ENCODE measurements at regions not wholly inside any gene's neighbourhood (a gene's known extent, or its start where the extent isn't known, plus 50 kb on each side); places are given as distances from the start of the nearest gene placed in this dataset.

DNA sequence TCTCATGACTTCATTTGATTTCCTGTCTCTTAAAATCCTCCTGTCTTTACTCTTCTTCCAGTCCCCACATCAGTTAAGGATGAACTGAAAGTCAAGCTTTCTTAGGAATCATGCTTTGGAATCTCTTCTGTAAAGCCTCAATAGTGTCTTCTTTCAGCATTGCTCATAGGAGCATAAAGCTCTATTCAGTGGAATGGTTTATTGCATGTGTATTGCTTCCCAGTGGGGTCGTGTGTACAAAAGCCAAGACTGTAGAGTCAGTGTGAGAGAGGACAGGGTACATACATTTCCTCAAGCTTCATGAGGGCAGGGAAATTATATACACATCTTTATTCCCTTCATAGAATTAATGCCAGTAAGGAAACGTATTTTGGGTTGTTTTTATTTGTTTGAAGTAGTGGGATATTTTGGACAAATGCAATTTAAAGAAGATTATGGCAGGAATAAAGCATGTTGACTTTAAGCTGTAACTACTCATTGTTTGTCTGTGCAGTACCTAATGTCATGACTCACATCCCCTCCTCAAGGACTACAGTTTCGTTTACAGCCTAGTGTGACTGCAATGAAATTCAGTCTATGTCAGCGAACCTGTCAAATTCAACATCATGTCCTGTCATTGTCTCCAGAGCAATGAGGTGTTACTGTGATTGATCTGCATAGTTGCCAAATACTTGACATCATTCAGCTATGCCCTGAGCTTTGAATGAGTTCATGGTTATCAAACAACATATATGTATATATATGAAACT, 2164.2 kb downstream of the NCAM2 start:
- CTCF ChIA-PET (ENCODE audit: partially characterized antibody): no interaction called here
- peak overlapping the region; percentile 6; the same call in 1 of the 2 replicates for H2AFZ ChIP-seq (ENCODE audit: low read length)
- no peak for TF ChIP-seq USF2 (IDR thresholded peaks at IDR 0.05; ENCODE audit: low read length)
- no peak for TF ChIP-seq SIX5 (IDR thresholded peaks at IDR 0.05; ENCODE audit: low read depth, low read length)
- no peak for TF ChIP-seq TCF12 (IDR thresholded peaks at IDR 0.05; ENCODE audit: low read depth, low read length)
- no peak for TF ChIP-seq KDM1A (IDR thresholded peaks at IDR 0.05; ENCODE audit: borderline replicate concordance, low read length)
- TF ChIP-seq MAX (IDR thresholded peaks at IDR 0.05): no peak
- no peak for TF ChIP-seq JUND (IDR thresholded peaks at IDR 0.05; ENCODE audit: low read length)
- TF ChIP-seq BRCA1 (IDR thresholded peaks at IDR 0.05; ENCODE audit: low read depth, low read length): no peak
- TF ChIP-seq BACH1 (IDR thresholded peaks at IDR 0.05; ENCODE audit: low read length): no peak
- no peak for TF ChIP-seq PHF8 (conservative IDR thresholded peaks at IDR 0.05; ENCODE audit: low read depth, low read length)
- TF ChIP-seq EP300 (IDR thresholded peaks at IDR 0.05; ENCODE audit: borderline replicate concordance in 1 of 2, low read depth in 2 of 2, low read length in 2 of 2): no peak
- TF ChIP-seq CBX8 (IDR thresholded peaks at IDR 0.05; ENCODE audit: borderline replicate concordance, low read depth, low read length): no peak
- no peak for TF ChIP-seq RNF2 (IDR thresholded peaks at IDR 0.05; ENCODE audit: borderline replicate concordance, low read depth, low read length, missing control alignments, poor library complexity, severe bottlenecking)

More for the DNA sequence above, 2164.2 kb downstream of the NCAM2 start:
- Histone ChIP-seq H3K4me2 (ENCODE audit: insufficient read depth in 1 of 2, low read depth in 2 of 2, low read length in 2 of 2) (no peak overlapping the region), H3K9ac (replicated peaks in 1 of 4; ENCODE audit: extremely low read depth in 1 of 4, low read depth in 3 of 4, low read length in 3 of 4) (no peak overlapping the region), H2BK20ac (ENCODE audit: low read length) (no peak overlapping the region), H3K23ac (ENCODE audit: insufficient read length) (no peak overlapping the region), H3K36me3 (ENCODE audit: control insufficient read depth in 2 of 4, insufficient read depth in 4 of 4, low read length in 3 of 4) (no peaks in the 10 kb centered on the region), H4K8ac (ENCODE audit: extremely low read depth, insufficient read depth, low read length) (no peak overlapping the region), H3K23me2 (ENCODE audit: low read depth, low read length) (no peaks in the 10 kb centered on the region), H3K9me3 (ENCODE audit: insufficient read depth in 2 of 2, low read depth in 1 of 2, low read length in 1 of 2) (no peaks in the 10 kb centered on the region), H3K4ac (replicated peaks; ENCODE audit: insufficient read length, low read depth, low read length) (no peak overlapping the region), H4K91ac (replicated peaks; ENCODE audit: insufficient read length, low read length) (no peak overlapping the region), H3K27ac (ENCODE audit: low read depth, low read length) (no peak overlapping the region), H3K4me3 (ENCODE audit: extremely low read depth in 1 of 4, insufficient read depth in 2 of 4, low read depth in 3 of 4, low read length in 4 of 4) (no peak overlapping the region), H3K18ac (ENCODE audit: extremely low read depth, low read length) (no peak overlapping the region), H2BK15ac (ENCODE audit: low read length) (no peak overlapping the region), H3K79me1 (ENCODE audit: low read depth, low read length) (no peaks in the 10 kb centered on the region), H3K79me2 (ENCODE audit: control insufficient read depth in 1 of 2, insufficient read depth in 2 of 2, low read length in 2 of 2) (no peaks in the 10 kb centered on the region), H2BK12ac (ENCODE audit: low read depth, low read length) (no peak overlapping the region), H3K4me1 (replicated peaks in 1 of 4; ENCODE audit: control insufficient read depth in 3 of 4, insufficient read depth in 4 of 4, low read length in 3 of 4) (no peaks in the 10 kb centered on the region), H2BK5ac (ENCODE audit: low read depth, low read length) (no peak overlapping the region), H2AK5ac (ENCODE audit: low read depth, low read length) (no peak overlapping the region), H3K14ac (ENCODE audit: insufficient read length) (no peak overlapping the region), H4K5ac (ENCODE audit: insufficient read length, low read depth, low read length) (no peak overlapping the region), H2BK120ac (replicated peaks; ENCODE audit: low read depth, low read length) (no peak overlapping the region), H4K20me1 (replicated peaks in 1 of 2; ENCODE audit: control insufficient read depth in 1 of 2, insufficient read depth in 2 of 2, low read length in 2 of 2) (no peaks in the 10 kb centered on the region), H3K27me3 (replicated peaks in 1 of 4; ENCODE audit: control insufficient read depth in 3 of 4, extremely low read depth in 1 of 4, insufficient read depth in 3 of 4, low read length in 3 of 4) (no peaks in the 10 kb centered on the region), H3K56ac (replicated peaks; ENCODE audit: insufficient read length, low read depth, low read length) (no peak overlapping the region)
- POLR2A ChIA-PET (ENCODE audit: partially characterized antibody): no interaction called here
- no peak for FAIRE-seq
- WGBS, 2 experiments (ENCODE audit: extremely low coverage in 1 of 2, insufficient coverage in 1 of 2, insufficient read length in 1 of 2, insufficient replicate concordance in 2 of 2, low coverage in 1 of 2, low lambda C conversion rate in 2 of 2, missing lambda C conversion rate in 1 of 2): 79 to 100% methylated on average over 1 to 4 of the region's 4 CpGs
- DNase-seq (ENCODE audit: low read depth in 1 of 2, low spot score in 2 of 2): no peak

Measured in H1 (cell line).